ENCODE measurements at regions not wholly inside any gene's neighbourhood (a gene's known extent, or its start where the extent isn't known, plus 50 kb on each side); places are given as distances from the start of the nearest gene placed in this dataset.

- TF ChIP-seq EZH2 (IDR thresholded peaks at IDR 0.05; ENCODE audit: borderline replicate concordance, insufficient read depth, low read length, poor library complexity, severe bottlenecking) = no peak
- TF ChIP-seq CTCF (IDR thresholded peaks at IDR 0.05; ENCODE audit: poor library complexity, severe bottlenecking) = no peak
- no peak for TF ChIP-seq POLR2AphosphoS5 (IDR thresholded peaks at IDR 0.05)
- TF ChIP-seq TAF1 (IDR thresholded peaks at IDR 0.05; ENCODE audit: low read depth) = no peak
- no peak for TF ChIP-seq RAD21 (conservative IDR thresholded peaks at IDR 0.05)
- TF ChIP-seq REST (IDR thresholded peaks at IDR 0.05; ENCODE audit: borderline replicate concordance) = no peak
- TF ChIP-seq EP300 (conservative IDR thresholded peaks at IDR 0.05; ENCODE audit: poor library complexity, severe bottlenecking) = no peak
- no peak for TF ChIP-seq SMC3 (conservative IDR thresholded peaks at IDR 0.05; ENCODE audit: poor library complexity)
- TF ChIP-seq MXI1 (conservative IDR thresholded peaks at IDR 0.05; ENCODE audit: poor library complexity, severe bottlenecking) = no peak
These were observed 158.0 kb upstream of the TCERG1L start for GRCh38 chr10:131469551-131469950.
